Activated CD4-positive, alpha-beta T cell treated with anti-CD3 and anti-CD28 coated beads, Interleukin-2, amount 10 ng/mL, durations not matched to agents 7 days and 5 days (primary cell): ENCODE measurements at regions not wholly inside any gene's neighbourhood (a gene's known extent, or its start where the extent isn't known, plus 50 kb on each side); places are given as distances from the start of the nearest gene placed in this dataset.

Experiments
- CTCF ChIA-PET: fragments of 350-600 bp; sonication (Branson Sonifier 250); formaldehyde crosslinking; loops from one replicate; lab custom pipeline; 2021; ENCODE audit warnings: antibody characterized with exemption; lab: Charles Lee
- POLR2A ChIA-PET: fragments of 350-600 bp; sonication (Branson Sonifier 250); formaldehyde crosslinking; loops from one replicate; lab custom pipeline; 2021; ENCODE audit warnings: antibody characterized with exemption; lab: Charles Lee
- DNase-seq: peaks from one replicate; pipeline ENCODE4 v3.0.0-alpha.2; 2020
- H3K27ac Mint-ChIP-seq: one replicate; pipeline ENCODE4 v1.8.0; 2021; ENCODE audit warnings: mild to moderate bottlenecking, moderate library complexity, mixed read lengths
- H3K27me3 Mint-ChIP-seq: one replicate; pipeline ENCODE4 v1.8.0; 2021; ENCODE audit warnings: mixed read lengths
- H3K36me3 Mint-ChIP-seq: one replicate; pipeline ENCODE4 v1.8.0; 2021; ENCODE audit warnings: low read depth, mixed read lengths
- H3K4me1 Mint-ChIP-seq: one replicate; pipeline ENCODE4 v1.8.0; 2021; ENCODE audit warnings: mixed read lengths
- H3K4me3 Mint-ChIP-seq: one replicate; pipeline ENCODE4 v1.8.0; 2021; ENCODE audit warnings: mild to moderate bottlenecking, moderate library complexity, mixed read lengths
- H3K9me3 Mint-ChIP-seq: one replicate; pipeline ENCODE4 v1.8.0; 2021; ENCODE audit warnings: mixed read lengths

GRCh38 chrX:96436105-96436504 lies 248.5 kb upstream of the DIAPH2 start:
- no peaks in the 10 kb centered on the region for H3K9me3 Mint-ChIP-seq
- ChIA-PET POLR2A (no interaction called here), CTCF (no interaction called here)
- H3K27ac Mint-ChIP-seq, result no peak overlapping the region
- H3K36me3 Mint-ChIP-seq, result no peaks in the 10 kb centered on the region
- DNase-seq, result no peak
- H3K4me3 Mint-ChIP-seq, result no peak overlapping the region
- no peaks in the 10 kb centered on the region for H3K4me1 Mint-ChIP-seq
- no peaks in the 10 kb centered on the region for H3K27me3 Mint-ChIP-seq

GRCh38 chrX:96438803-96439202 lies 245.8 kb upstream of the DIAPH2 start:
- no peaks in the 10 kb centered on the region for H3K27me3 Mint-ChIP-seq
- no peak overlapping the region for H3K4me3 Mint-ChIP-seq
- ChIA-PET POLR2A (no interaction called here), CTCF (no interaction called here)
- no peak for DNase-seq
- no peaks in the 10 kb centered on the region for H3K36me3 Mint-ChIP-seq
- H3K27ac Mint-ChIP-seq, result no peak overlapping the region
- H3K4me1 Mint-ChIP-seq, result no peaks in the 10 kb centered on the region
- H3K9me3 Mint-ChIP-seq, result no peaks in the 10 kb centered on the region

- Mint-ChIP-seq H3K9me3 (no peaks in the 10 kb centered on the region), H3K4me3 (no peak overlapping the region)
- POLR2A ChIA-PET, result no interaction called here
These were observed 243.7 kb upstream of the DIAPH2 start for GRCh38 chrX:96440941-96441340.

GRCh38 chrX:96445531-96446065 lies 239.0 kb upstream of the DIAPH2 start:
- Mint-ChIP-seq H3K36me3 (no peaks in the 10 kb centered on the region), H3K27me3 (peaks cover 3% of the 10 kb centered on the region), H3K27ac (no peak overlapping the region), H3K9me3 (no peaks in the 10 kb centered on the region), H3K4me3 (no peak overlapping the region), H3K4me1 (no peaks in the 10 kb centered on the region)
- ChIA-PET POLR2A (no interaction called here), CTCF (no interaction called here)
- DNase-seq, result no peak

More at GRCh38 chrX:96440941-96441340, 243.7 kb upstream of the DIAPH2 start:
- no peak for DNase-seq
- Mint-ChIP-seq H3K36me3 (no peaks in the 10 kb centered on the region), H3K4me1 (no peaks in the 10 kb centered on the region), H3K27ac (no peak overlapping the region), H3K27me3 (peaks cover 3% of the 10 kb centered on the region)
- CTCF ChIA-PET, result no interaction called here

- ChIA-PET POLR2A (no interaction called here), CTCF (no interaction called here)
- no peaks in the 10 kb centered on the region for H3K36me3 Mint-ChIP-seq
- no peaks in the 10 kb centered on the region for H3K9me3 Mint-ChIP-seq
- no peaks in the 10 kb centered on the region for H3K4me1 Mint-ChIP-seq
- no peak for DNase-seq
- no peak overlapping the region for H3K27ac Mint-ChIP-seq
- H3K27me3 Mint-ChIP-seq, result peaks cover 3% of the 10 kb centered on the region
- H3K4me3 Mint-ChIP-seq, result no peak overlapping the region
These were observed 238.1 kb upstream of the DIAPH2 start for GRCh38 chrX:96446524-96446923.

- CTCF ChIA-PET, result no interaction called here
- no peak for DNase-seq
- no peaks in the 10 kb centered on the region for H3K36me3 Mint-ChIP-seq
- H3K27me3 Mint-ChIP-seq, result peaks cover 3% of the 10 kb centered on the region
- H3K4me3 Mint-ChIP-seq, result no peak overlapping the region
- no peak overlapping the region for H3K27ac Mint-ChIP-seq
- H3K9me3 Mint-ChIP-seq, result no peaks in the 10 kb centered on the region
- H3K4me1 Mint-ChIP-seq, result no peaks in the 10 kb centered on the region
- POLR2A ChIA-PET, result no interaction called here
These were observed 237.5 kb upstream of the DIAPH2 start for GRCh38 chrX:96447161-96447560.

GRCh38 chrX:96449191-96449590 lies 235.5 kb upstream of the DIAPH2 start:
- no peak for DNase-seq
- no peaks in the 10 kb centered on the region for H3K9me3 Mint-ChIP-seq
- H3K4me3 Mint-ChIP-seq, result no peak overlapping the region
- H3K4me1 Mint-ChIP-seq, result no peaks in the 10 kb centered on the region
- POLR2A ChIA-PET, result no interaction called here
- CTCF ChIA-PET, result no interaction called here
- peaks cover 3% of the 10 kb centered on the region for H3K27me3 Mint-ChIP-seq
- no peak overlapping the region for H3K27ac Mint-ChIP-seq
- no peaks in the 10 kb centered on the region for H3K36me3 Mint-ChIP-seq

GRCh38 chrX:96449896-96450295 lies 234.7 kb upstream of the DIAPH2 start:
- POLR2A ChIA-PET, result no interaction called here
- CTCF ChIA-PET, result no interaction called here
- Mint-ChIP-seq H3K27ac (no peak overlapping the region), H3K4me3 (no peak overlapping the region), H3K27me3 (peaks cover 3% of the 10 kb centered on the region), H3K4me1 (no peaks in the 10 kb centered on the region), H3K9me3 (no peaks in the 10 kb centered on the region), H3K36me3 (no peaks in the 10 kb centered on the region)
- no peak for DNase-seq

GRCh38 chrX:96453139-96453538 lies 231.5 kb upstream of the DIAPH2 start:
- Mint-ChIP-seq H3K27ac (no peak overlapping the region), H3K27me3 (no peaks in the 10 kb centered on the region), H3K4me1 (no peaks in the 10 kb centered on the region), H3K9me3 (no peaks in the 10 kb centered on the region), H3K4me3 (no peak overlapping the region), H3K36me3 (no peaks in the 10 kb centered on the region)
- ChIA-PET CTCF (no interaction called here), POLR2A (no interaction called here)
- no peak for DNase-seq

- no peaks in the 10 kb centered on the region for H3K27me3 Mint-ChIP-seq
- CTCF ChIA-PET, result no interaction called here
- H3K4me1 Mint-ChIP-seq, result no peaks in the 10 kb centered on the region
- POLR2A ChIA-PET, result no interaction called here
- no peaks in the 10 kb centered on the region for H3K9me3 Mint-ChIP-seq
- DNase-seq, result no peak
- no peak overlapping the region for H3K27ac Mint-ChIP-seq
- H3K36me3 Mint-ChIP-seq, result no peaks in the 10 kb centered on the region
- no peak overlapping the region for H3K4me3 Mint-ChIP-seq
These were observed 229.6 kb upstream of the DIAPH2 start for GRCh38 chrX:96455078-96455477.

GRCh38 chrX:96464880-96465558 lies 219.6 kb upstream of the DIAPH2 start:
- Mint-ChIP-seq H3K27me3 (no peaks in the 10 kb centered on the region), H3K9me3 (no peaks in the 10 kb centered on the region), H3K36me3 (no peaks in the 10 kb centered on the region), H3K4me1 (no peaks in the 10 kb centered on the region), H3K27ac (no peak overlapping the region), H3K4me3 (no peak overlapping the region)
- CTCF ChIA-PET, result no interaction called here
- POLR2A ChIA-PET, result no interaction called here
- DNase-seq, result no peak

- ChIA-PET CTCF (no interaction called here), POLR2A (no interaction called here)
- Mint-ChIP-seq H3K36me3 (no peaks in the 10 kb centered on the region), H3K4me1 (no peaks in the 10 kb centered on the region), H3K27ac (no peak overlapping the region), H3K4me3 (no peak overlapping the region), H3K9me3 (no peaks in the 10 kb centered on the region), H3K27me3 (no peaks in the 10 kb centered on the region)
- DNase-seq, result no peak
These were observed 210.5 kb upstream of the DIAPH2 start for GRCh38 chrX:96474029-96474740.

GRCh38 chrX:96474741-96475125 lies 209.9 kb upstream of the DIAPH2 start:
- Mint-ChIP-seq H3K4me3 (no peak overlapping the region), H3K36me3 (no peaks in the 10 kb centered on the region), H3K4me1 (no peaks in the 10 kb centered on the region), H3K27ac (no peak overlapping the region), H3K27me3 (no peaks in the 10 kb centered on the region), H3K9me3 (no peaks in the 10 kb centered on the region)
- ChIA-PET POLR2A (no interaction called here), CTCF (no interaction called here)
- DNase-seq, result no peak
